ENCODE measurements at regions not wholly inside any gene's neighbourhood (a gene's known extent, or its start where the extent isn't known, plus 50 kb on each side); places are given as distances from the start of the nearest gene placed in this dataset.

- Mint-ChIP-seq H3K9me3 (peaks cover 3% of the 10 kb centered on the region), H3K4me1 (no peaks in the 10 kb centered on the region), H3K4me3 (no peak overlapping the region), H3K27me3 (ENCODE audit: low read depth) (no peaks in the 10 kb centered on the region), H3K36me3 (peaks cover 3% of the 10 kb centered on the region; the same call in 1 of the 2 replicates), H3K27ac (no peak overlapping the region)
- POLR2A ChIA-PET, result interaction anchor here (0.5 kb wide), 1 partner anchor 247 kb away, joined by 3 read pairs; no protein-coding TSS in a partner anchor
- ATAC-seq (no peak), DNase-seq (ENCODE audit: low spot score) (no peak)
- CTCF ChIA-PET, result interaction anchor here (0.6 to 1.3 kb wide), 3 partner anchors 13 to 32 kb away, joined by 3 read pairs; no protein-coding TSS in a partner anchor
- TF ChIP-seq SOX15 (CRISPR knock-in tag; IDR thresholded peaks at IDR 0.05) (no peak), ATF3 (CRISPR knock-in tag; conservative IDR thresholded peaks at IDR 0.05) (no peak), ZNF512 (CRISPR knock-in tag; IDR thresholded peaks at IDR 0.05; ENCODE audit: borderline replicate concordance) (no peak), ZNF423 (CRISPR knock-in tag; IDR thresholded peaks at IDR 0.05) (no peak), SMAD4 (CRISPR knock-in tag; IDR thresholded peaks at IDR 0.05) (no peak), E2F1 (CRISPR knock-in tag; IDR thresholded peaks at IDR 0.05) (no peak), HMGA2 (CRISPR knock-in tag; IDR thresholded peaks at IDR 0.05) (no peak), EMX1 (CRISPR knock-in tag; IDR thresholded peaks at IDR 0.05) (no peak), JAZF1 (CRISPR knock-in tag; IDR thresholded peaks at IDR 0.05) (no peak), NFE2L1 (CRISPR knock-in tag; IDR thresholded peaks at IDR 0.05) (no peak)
Observed at GRCh38 chr12:76653342-76653741, 93.8 kb upstream of the OSBPL8 start.

- POLR2A ChIA-PET, result no interaction called here
Observed at GRCh38 chr12:76664731-76665130, 99.2 kb upstream of the ZDHHC17 start.

More at GRCh38 chr12:76664731-76665130, 99.2 kb upstream of the ZDHHC17 start:
- Mint-ChIP-seq H3K4me1 (peaks cover 26% of the 10 kb centered on the region), H3K27me3 (ENCODE audit: low read depth) (no peaks in the 10 kb centered on the region), H3K36me3 (no peaks in the 10 kb centered on the region), H3K4me3 (no peak overlapping the region), H3K9me3 (peaks cover 8% of the 10 kb centered on the region; the same call in 1 of the 2 replicates), H3K27ac (no peak overlapping the region)
- CTCF ChIA-PET, result no interaction called here
- TF ChIP-seq PRRX2 (CRISPR knock-in tag; IDR thresholded peaks at IDR 0.05) (no peak), ATF6 (CRISPR knock-in tag; IDR thresholded peaks at IDR 0.05) (no peak), HMGXB4 (CRISPR knock-in tag; IDR thresholded peaks at IDR 0.05) (no peak), ESRRA (CRISPR knock-in tag; IDR thresholded peaks at IDR 0.05; ENCODE audit: borderline replicate concordance) (no peak), NFATC4 (CRISPR knock-in tag; IDR thresholded peaks at IDR 0.05) (no peak)
- no peak for DNase-seq (ENCODE audit: low spot score)
- no peak for ATAC-seq
